Breast epithelium (tissue), 3 donors: ENCODE measurements at regions not wholly inside any gene's neighbourhood (a gene's known extent, or its start where the extent isn't known, plus 50 kb on each side); places are given as distances from the start of the nearest gene placed in this dataset.

Source experiments
- CTCF ChIP-seq, 3 donors: fragments of 450-650 bp; IDR thresholded peaks; one replicate each; pipeline ENCODE4 v1.5.1; 2016 to 2017; ENCODE audit warnings: antibody characterized with exemption in 3 of 3, mild to moderate bottlenecking in 3 of 3, moderate library complexity in 3 of 3
- POLR2A ChIP-seq: fragments of 450-650 bp; IDR thresholded peaks from one replicate; pipeline ENCODE4 v1.6.1; 2016; ENCODE audit warnings: antibody characterized with exemption, mild to moderate bottlenecking, moderate library complexity
- POLR2AphosphoS5 ChIP-seq, 3 donors: sonication (generic); formaldehyde crosslinking; IDR thresholded peaks; one replicate each; pipeline ENCODE4 v1.6.1; 2017; ENCODE audit warnings: antibody characterized with exemption in 3 of 3

GRCh38 chr3:43958973-43959372 lies 268.2 kb downstream of the ABHD5 start:
- no peak for TF ChIP-seq CTCF (IDR thresholded peaks at IDR 0.05)
- no peak for TF ChIP-seq POLR2A
- TF ChIP-seq POLR2AphosphoS5 (IDR thresholded peaks at IDR 0.05) = no peak
